H9 (cell line): ENCODE measurements at regions not wholly inside any gene's neighbourhood (a gene's known extent, or its start where the extent isn't known, plus 50 kb on each side); places are given as distances from the start of the nearest gene placed in this dataset.

Experiments used
- DNase-seq: peaks from one replicate; pipeline ENCODE4 v3.0.0-alpha.2; 2017
- H2AFZ ChIP-seq: one replicate; pipeline ENCODE4 v1.6.1; 2013; ENCODE audit warnings: mild to moderate bottlenecking, low read length, control low read depth, moderate library complexity
- H2AK5ac ChIP-seq: 2 replicates; pipeline ENCODE4 v1.6.1; 2013; ENCODE audit warnings: low read length, control low read depth, mixed read lengths; ENCODE audit not compliant: insufficient read length
- H2BK120ac ChIP-seq: one replicate; pipeline ENCODE4 v1.6.1; 2013; ENCODE audit warnings: low read depth, mild to moderate bottlenecking, low read length, control low read depth, inconsistent platforms; ENCODE audit not compliant: poor library complexity, severe bottlenecking
- H2BK12ac ChIP-seq: 2 replicates; pipeline ENCODE4 v1.6.1; 2013; ENCODE audit warnings: low read length, control low read depth, mixed read lengths, low read depth; ENCODE audit not compliant: insufficient read length
- H2BK15ac ChIP-seq: 2 replicates; pipeline ENCODE4 v1.6.1; 2013; ENCODE audit warnings: low read depth, low read length, control low read depth
- H2BK20ac ChIP-seq: one replicate; pipeline ENCODE4 v1.6.1; 2013; ENCODE audit warnings: low read depth, mild to moderate bottlenecking, low read length, control low read depth, inconsistent platforms; ENCODE audit not compliant: poor library complexity, severe bottlenecking
- H2BK5ac ChIP-seq: 2 replicates; pipeline ENCODE4 v1.6.1; 2013; ENCODE audit warnings: low read length, control low read depth, mixed read lengths; ENCODE audit not compliant: insufficient read length
- H3K14ac ChIP-seq: 2 replicates; pipeline ENCODE4 v1.6.1; 2013; ENCODE audit warnings: low read length, control low read depth; ENCODE audit not compliant: insufficient read depth
- H3K18ac ChIP-seq: 2 replicates; pipeline ENCODE4 v1.6.1; 2013; ENCODE audit warnings: low read depth, mild to moderate bottlenecking, mixed read lengths, low read length, control low read depth; ENCODE audit not compliant: insufficient read length
- H3K23ac ChIP-seq: 2 replicates; pipeline ENCODE4 v1.6.1; 2013; ENCODE audit warnings: low read length, control low read depth, mixed read lengths, low read depth; ENCODE audit not compliant: insufficient read length
- H3K23me2 ChIP-seq: 2 replicates; pipeline ENCODE4 v1.6.1; 2013; ENCODE audit warnings: low read depth, mild to moderate bottlenecking, mixed read lengths, low read length, control low read depth; ENCODE audit not compliant: insufficient read length, poor library complexity, severe bottlenecking
- H3K27ac ChIP-seq: 2 replicates; pipeline ENCODE4 v1.5.1; 2013; ENCODE audit warnings: low read length, control low read depth, mixed read lengths, low read depth; ENCODE audit not compliant: insufficient read length
- H3K27me3 ChIP-seq: 2 replicates; pipeline ENCODE4 v1.6.1; 2013; ENCODE audit warnings: low read length, control low read depth, inconsistent platforms; ENCODE audit not compliant: insufficient read depth
- H3K4ac ChIP-seq: 2 replicates; pipeline ENCODE4 v1.6.1; 2013; ENCODE audit warnings: low read depth, mild to moderate bottlenecking, control low read depth, inconsistent platforms, low read length, moderate library complexity
- H3K4me1 ChIP-seq: 2 replicates; pipeline ENCODE4 v1.6.1; 2013; ENCODE audit warnings: low read length, control low read depth, inconsistent platforms; ENCODE audit not compliant: insufficient read depth
- H3K4me2 ChIP-seq: 2 replicates; pipeline ENCODE4 v1.6.1; 2013; ENCODE audit warnings: low read length, control low read depth, mixed read lengths; ENCODE audit not compliant: insufficient read length, insufficient read depth
- H3K56ac ChIP-seq: 2 replicates; pipeline ENCODE4 v1.6.1; 2013; ENCODE audit warnings: low read depth, mild to moderate bottlenecking, mixed read lengths, low read length, control low read depth; ENCODE audit not compliant: insufficient read length
- H3K79me1 ChIP-seq: 2 replicates; pipeline ENCODE4 v1.6.1; 2013; ENCODE audit warnings: low read depth, mild to moderate bottlenecking, moderate library complexity, low read length, control low read depth, inconsistent platforms; ENCODE audit not compliant: insufficient read depth, poor library complexity, severe bottlenecking
- H3K79me2 ChIP-seq: 2 replicates; pipeline ENCODE4 v1.6.1; 2013; ENCODE audit warnings: low read length, control low read depth, inconsistent platforms; ENCODE audit not compliant: insufficient read depth
- H3K9ac ChIP-seq: 2 replicates; pipeline ENCODE4 v1.6.1; 2013; ENCODE audit warnings: low read length, control low read depth, mixed read lengths; ENCODE audit not compliant: insufficient read length; ENCODE audit errors: extremely low read depth
- H3K9me3 ChIP-seq: one replicate; pipeline ENCODE4 v1.6.1; 2013; ENCODE audit warnings: low read depth, low read length, inconsistent platforms; ENCODE audit not compliant: control insufficient read depth
- H3T11ph ChIP-seq: one replicate; pipeline ENCODE4 v1.6.1; 2013; ENCODE audit warnings: mild to moderate bottlenecking, low read length, control low read depth, inconsistent platforms
- H4K20me1 ChIP-seq: one replicate; pipeline ENCODE4 v1.6.1; 2013; ENCODE audit not compliant: control insufficient read depth, insufficient read length, insufficient read depth
- H4K5ac ChIP-seq: 2 replicates; pipeline ENCODE4 v1.6.1; 2013; ENCODE audit warnings: low read depth, mild to moderate bottlenecking, mixed read lengths, low read length, control low read depth; ENCODE audit not compliant: insufficient read length
- H4K8ac ChIP-seq: replicated peaks from 2 replicates; pipeline ENCODE4 v1.6.1; 2013; ENCODE audit warnings: low read length, control low read depth, mixed read lengths, low read depth; ENCODE audit not compliant: insufficient read length
- H4K91ac ChIP-seq: 2 replicates; pipeline ENCODE4 v1.6.1; 2013; ENCODE audit warnings: low read depth, mild to moderate bottlenecking, moderate library complexity, mixed read lengths, low read length, control low read depth; ENCODE audit not compliant: insufficient read length
- H3K27ac Mint-ChIP-seq, 3 experiments: 2 replicates in 2 of 3; 3 replicates in 1 of 3; pipeline ENCODE4 v1.8.0; 2020 to 2021; ENCODE audit warnings: mixed read lengths in 3 of 3, mild to moderate bottlenecking in 1 of 3, moderate library complexity in 1 of 3
- H3K27me3 Mint-ChIP-seq: 2 replicates; pipeline ENCODE4 v1.8.0; 2021; ENCODE audit warnings: low read depth, mild to moderate bottlenecking, moderate library complexity, mixed read lengths
- H3K36me3 Mint-ChIP-seq, 3 experiments: 2 replicates in 2 of 3; 3 replicates in 1 of 3; pipeline ENCODE4 v1.8.0; 2020 to 2021; ENCODE audit warnings: low read depth in 3 of 3, mixed read lengths in 3 of 3; ENCODE audit not compliant: insufficient read depth in 1 of 3
- H3K4me1 Mint-ChIP-seq, 2 experiments: 2 replicates each; pipeline ENCODE4 v1.8.0; 2020; ENCODE audit warnings: mixed read lengths in 2 of 2
- H3K4me3 Mint-ChIP-seq, 2 experiments: 2 replicates in 1 of 2; 3 replicates in 1 of 2; pipeline ENCODE4 v1.8.0; 2020 to 2021; ENCODE audit warnings: mild to moderate bottlenecking in 2 of 2, mixed read lengths in 2 of 2, moderate library complexity in 1 of 2
- H3K9me3 Mint-ChIP-seq, 2 experiments: 2 replicates in 1 of 2; 3 replicates in 1 of 2; pipeline ENCODE4 v1.8.0; 2020; ENCODE audit warnings: mild to moderate bottlenecking in 2 of 2, mixed read lengths in 2 of 2, moderate library complexity in 1 of 2
- CTCF ChIP-seq: fragments of 200-600 bp; sonication (generic); conservative IDR thresholded peaks from 3 replicates; pipeline ENCODE4 v1.8.0; 2021; ENCODE audit warnings: antibody characterized with exemption, mild to moderate bottlenecking
- WGBS: extraction: QIAGEN DNeasy Blood & Tissue Kit; methylation state at CpG from one replicate; pipeline ENCODE4 v1.1.7; 2013; ENCODE audit warnings: missing lambda C conversion rate, low lambda C conversion rate, mixed read lengths; ENCODE audit not compliant: insufficient read length; ENCODE audit errors: extremely low coverage; 5-methylcytosine and 5-hydroxymethylcytosine counted together

DNA sequence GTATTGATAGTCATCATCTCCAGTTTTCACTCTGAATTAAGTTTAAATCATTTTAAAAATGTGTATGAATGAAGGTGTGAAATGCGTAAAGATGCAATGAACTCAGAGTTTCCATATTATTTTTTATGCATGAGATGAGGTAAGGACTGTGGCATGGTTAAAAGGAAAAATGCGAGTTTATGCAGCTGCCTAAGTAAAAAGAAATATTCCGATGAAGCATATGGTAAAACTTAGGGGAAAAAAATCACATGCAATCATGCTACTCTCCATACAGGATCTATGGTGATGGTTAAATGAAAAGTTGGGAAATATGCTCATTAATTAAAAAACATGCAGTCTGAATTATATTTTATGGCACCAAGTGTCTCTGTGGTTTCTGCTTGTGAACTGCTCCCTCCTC lies 77.5 kb upstream of the SP8 start:
- H4K8ac ChIP-seq, result no peak overlapping the region
- no peaks in the 10 kb centered on the region for H4K20me1 ChIP-seq
- no peak overlapping the region for H3K23ac ChIP-seq
- no peak for DNase-seq
- no peaks in the 10 kb centered on the region for H3K9me3 ChIP-seq
- Mint-ChIP-seq H3K27me3 (no peaks in the 10 kb centered on the region), H3K4me3 (no peak overlapping the region), H3K27ac (no peak overlapping the region), H3K9me3 (no peaks in the 10 kb centered on the region; a peak in 1 of 5 replicates), H3K36me3 (no peaks in the 10 kb centered on the region), H3K4me1 (peaks cover 11 to 15% of the 10 kb centered on the region in 2 experiments)
- no peak for TF ChIP-seq CTCF
- no peak overlapping the region for H2AK5ac ChIP-seq
- H2AFZ ChIP-seq, result no peak overlapping the region
- H4K5ac ChIP-seq, result no peak overlapping the region
- no peak overlapping the region for H3K18ac ChIP-seq
- no peak overlapping the region for H2BK20ac ChIP-seq
- H3K56ac ChIP-seq, result no peak overlapping the region
- H2BK15ac ChIP-seq, result no peak overlapping the region
- H3T11ph ChIP-seq, result no peak overlapping the region
- H3K4me2 ChIP-seq, result no peak overlapping the region
- no peak overlapping the region for H3K9ac ChIP-seq
- no peaks in the 10 kb centered on the region for H3K79me1 ChIP-seq
- WGBS, result no CpG with 5 or more reads among the region's 3 CpGs
- H3K14ac ChIP-seq, result no peak overlapping the region
- H3K79me2 ChIP-seq, result no peaks in the 10 kb centered on the region
- H3K4me1 ChIP-seq, result no peaks in the 10 kb centered on the region; the same call in 1 of the 2 replicates
- no peak overlapping the region for H4K91ac ChIP-seq
- no peak overlapping the region for H3K4ac ChIP-seq
- no peaks in the 10 kb centered on the region for H3K23me2 ChIP-seq
- H3K27me3 ChIP-seq, result no peaks in the 10 kb centered on the region
- H3K27ac ChIP-seq, result no peak overlapping the region
- H2BK12ac ChIP-seq, result no peak overlapping the region
- no peak overlapping the region for H2BK5ac ChIP-seq
- H2BK120ac ChIP-seq, result no peak overlapping the region
